HCT116 (cell line): ENCODE measurements at regions not wholly inside any gene's neighbourhood (a gene's known extent, or its start where the extent isn't known, plus 50 kb on each side); places are given as distances from the start of the nearest gene placed in this dataset.

Source experiments
- ATAC-seq: fragments of 200-7000 bp; cut with Tn5 transposase; 2 replicates; pipeline ENCODE4 v1.9.1; 2020; ENCODE audit warnings: mild to moderate bottlenecking, moderate library complexity
- BruUV-seq: library from RNA; stranded (reverse); fragments of 400-500 nt; replicated peaks from 2 replicates; lab custom pipeline; 2021; lab: Mats Ljungman, UMichigan
- CTCF ChIA-PET: fragments of 300-600 bp; sonication (Branson Sonifier 250); formaldehyde crosslinking; loops from one replicate; lab custom pipeline; 2021; ENCODE audit warnings: antibody characterized with exemption; lab: Charles Lee
- POLR2A ChIA-PET: fragments of 300-600, 350-600 bp; sonication (Branson Sonifier 250); formaldehyde crosslinking; loops from one replicate; lab custom pipeline; 2021; ENCODE audit warnings: antibody characterized with exemption; lab: Charles Lee
- RAD21 ChIA-PET, 2 experiments: fragments of 300-600 bp; sonication (Branson Sonifier 250); formaldehyde crosslinking; loops; one replicate each; lab custom pipeline; 2023; ENCODE audit warnings: low total read pairs in 2 of 2; ENCODE audit not compliant: uncharacterized antibody in 2 of 2, unreplicated experiment in 2 of 2, low non-redundant PET in 1 of 2; lab: Charles Lee
- DNase-seq: peaks from one replicate; pipeline ENCODE4 v3.0.0-alpha.2; 2010; ENCODE audit warnings: low read depth, low spot score
- H2AFZ ChIP-seq: fragments of 200-600 bp; shearing (Covaris generic), sonication (generic); 2 replicates; pipeline ENCODE4 v1.6.1; 2017; ENCODE audit warnings: low read depth, mixed run types, mixed read lengths, antibody characterized with exemption, low read length; ENCODE audit not compliant: poor library complexity, severe bottlenecking
- H3K27ac ChIP-seq: 2 replicates; pipeline ENCODE4 v1.5.1; 2012; ENCODE audit warnings: low read depth, low read length
- H3K27me3 ChIP-seq: fragments of 200-600 bp; sonication (generic); 2 replicates; pipeline ENCODE4 v1.6.1; 2016; ENCODE audit warnings: mixed run types, low read length, mixed read lengths; ENCODE audit not compliant: insufficient read depth
- H3K36me3 ChIP-seq, 2 experiments: fragments of 200-500 bp in 1 of 2; fragments of 200-600 bp in 1 of 2; sonication (Bioruptor generic) in 1 of 2; sonication (generic) in 1 of 2; 2 replicates each; pipeline versions ENCODE4 v1.5.1 to v1.6.1; 2014 to 2016; ENCODE audit warnings: low read length in 2 of 2, inconsistent platforms in 1 of 2, mixed read lengths in 1 of 2, mixed run types in 1 of 2; ENCODE audit not compliant: insufficient read depth in 2 of 2, control insufficient read depth in 1 of 2
- H3K4me1 ChIP-seq, 2 experiments: fragments of 200-600 bp in 1 of 2; sonication (generic) in 1 of 2; 2 replicates each; pipeline versions ENCODE4 v1.5.1 to v1.6.1; 2012 to 2017; ENCODE audit warnings: low read length in 2 of 2, inconsistent platforms in 1 of 2, mild to moderate bottlenecking in 1 of 2, mixed read lengths in 1 of 2, mixed run types in 1 of 2, moderate library complexity in 1 of 2; ENCODE audit not compliant: insufficient read depth in 2 of 2, control insufficient read depth in 1 of 2
- H3K4me2 ChIP-seq: fragments of 200-600 bp; sonication (generic); 2 replicates; pipeline ENCODE4 v1.6.1; 2017; ENCODE audit warnings: mixed run types, low read length, mixed read lengths
- H3K4me3 ChIP-seq, 2 experiments: fragments of 200-600 bp in 1 of 2; sonication (generic) in 1 of 2; replicated peaks in 1 of 2; 2 replicates each; pipeline ENCODE4 v1.5.1; 2011 to 2016; ENCODE audit warnings: low read length in 2 of 2, control low read depth in 1 of 2, low read depth in 1 of 2, mild to moderate bottlenecking in 1 of 2, mixed read lengths in 1 of 2, mixed run types in 1 of 2
- H3K79me2 ChIP-seq: fragments of 200-600 bp; sonication (generic); 2 replicates; pipeline ENCODE4 v1.6.1; 2017; ENCODE audit warnings: mild to moderate bottlenecking, mixed run types, low read length, moderate library complexity, mixed read lengths; ENCODE audit not compliant: insufficient read depth
- H3K9ac ChIP-seq: fragments of 200-600 bp; sonication (generic); 2 replicates; pipeline ENCODE4 v1.6.1; 2016; ENCODE audit warnings: low read length, mixed read lengths
- H3K9me2 ChIP-seq: fragments of 200-600 bp; sonication (generic), shearing (Covaris generic); 2 replicates; pipeline ENCODE4 v1.6.1; 2017; ENCODE audit warnings: mixed run types, mild to moderate bottlenecking, moderate library complexity; ENCODE audit not compliant: insufficient read depth
- H3K9me3 ChIP-seq, 2 experiments: fragments of 200-500 bp in 1 of 2; fragments of 200-600 bp in 1 of 2; sonication (Bioruptor generic) in 1 of 2; sonication (generic) in 1 of 2; 2 replicates each; pipeline ENCODE4 v1.6.1; 2014 to 2017; ENCODE audit warnings: low read length in 2 of 2, mixed read lengths in 2 of 2, inconsistent platforms in 1 of 2, low read depth in 1 of 2, mild to moderate bottlenecking in 1 of 2, mixed run types in 1 of 2, moderate library complexity in 1 of 2; ENCODE audit not compliant: control insufficient read depth in 1 of 2, insufficient read depth in 1 of 2
- H4K20me1 ChIP-seq: fragments of 200-600 bp; sonication (generic), shearing (Covaris generic); 2 replicates; pipeline ENCODE4 v1.6.1; 2017; ENCODE audit warnings: mixed run types, mild to moderate bottlenecking, moderate library complexity; ENCODE audit not compliant: insufficient read depth
- EGR1 ChIP-seq: IDR thresholded peaks from 2 replicates; pipeline ENCODE4 v1.6.1; 2012; ENCODE audit warnings: low read depth
- FOSL1 ChIP-seq: IDR thresholded peaks from 2 replicates; pipeline ENCODE4 v1.6.1; 2012; ENCODE audit warnings: low read depth
- POLR2A ChIP-seq: IDR thresholded peaks from 2 replicates; pipeline ENCODE4 v1.7.0; 2011; ENCODE audit warnings: borderline replicate concordance; ENCODE audit not compliant: insufficient read depth, insufficient read length; ENCODE audit errors: extremely low read depth
- SIN3A ChIP-seq: IDR thresholded peaks from 2 replicates; pipeline ENCODE4 v1.6.1; 2012; ENCODE audit warnings: low read depth
- SP1 ChIP-seq: IDR thresholded peaks from 2 replicates; pipeline ENCODE4 v1.6.1; 2012; ENCODE audit warnings: low read depth
- TCF7L2 ChIP-seq: IDR thresholded peaks from 2 replicates; pipeline ENCODE4 v1.7.0; 2011; ENCODE audit warnings: borderline replicate concordance, inconsistent platforms; ENCODE audit not compliant: insufficient read depth, insufficient read length; ENCODE audit errors: extremely low read depth
- YY1 ChIP-seq: IDR thresholded peaks from 2 replicates; pipeline ENCODE4 v1.6.1; 2011; ENCODE audit warnings: low read length, low read depth, moderate library complexity, mild to moderate bottlenecking; ENCODE audit not compliant: insufficient replicate concordance; ENCODE audit errors: extremely low read depth
- ZFX ChIP-seq: fragments of 450-650 bp; IDR thresholded peaks from 2 replicates; pipeline ENCODE4 v1.6.1; 2017
- ZNF274 ChIP-seq: fragments of 200-500 bp; sonication (Bioruptor generic); IDR thresholded peaks from 2 replicates; pipeline ENCODE4 v1.6.1; 2014; ENCODE audit warnings: mild to moderate bottlenecking, low read depth, low read length, inconsistent platforms
- intact Hi-C: fragments of 100-400 bp; cut with micrococcal nuclease; formaldehyde crosslinking; loops from 2 replicates; pipeline ENCODE4 v1.10.0; 2022
- TF ChIP-seq, protein P1 (sequence below): IDR thresholded peaks from 2 replicates; pipeline ENCODE4 v1.6.1; 2012
- TF ChIP-seq, protein P2 (sequence below): IDR thresholded peaks from 2 replicates; pipeline ENCODE4 v1.6.1; 2012
- TF ChIP-seq, protein P3 (sequence below): IDR thresholded peaks from 2 replicates; pipeline ENCODE4 v1.6.1; 2012; ENCODE audit warnings: low read depth
- TF ChIP-seq, protein P4 (sequence below), 3 experiments: fragments of 200-600 bp in 1 of 3; sonication (generic) in 1 of 3; IDR thresholded peaks in 2 of 3; conservative IDR thresholded peaks in 1 of 3; 2 replicates each; pipeline ENCODE4 v1.5.1; 2012 to 2017; ENCODE audit warnings: low read depth in 2 of 3, low read length in 2 of 3, antibody characterized with exemption in 1 of 3, borderline replicate concordance in 1 of 3, control low read depth in 1 of 3, mild to moderate bottlenecking in 1 of 3, mixed read lengths in 1 of 3, mixed run types in 1 of 3, moderate library complexity in 1 of 3; ENCODE audit not compliant: insufficient read depth in 1 of 3

DNA sequence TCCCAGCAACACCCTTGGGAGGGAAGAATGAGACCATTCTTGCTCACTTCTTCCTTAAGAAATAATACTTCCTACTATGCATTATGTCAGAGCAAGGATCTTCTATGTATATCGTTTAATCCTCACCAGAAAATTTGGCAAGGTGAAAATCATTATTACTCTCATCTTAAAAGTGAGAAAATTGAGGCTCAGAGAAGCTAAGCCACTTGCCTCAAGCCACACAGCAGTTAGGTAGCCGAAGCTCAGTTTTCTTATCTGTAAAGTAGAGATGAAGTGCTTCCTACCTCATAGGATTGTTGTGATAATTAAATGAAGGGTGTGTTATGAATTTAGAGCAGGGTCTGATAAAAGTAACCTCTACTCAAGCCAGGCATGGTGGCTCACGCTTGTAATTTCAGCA lies 368.9 kb upstream of the ASIC2 start:
- intact Hi-C loops, result no loop called here
- Histone ChIP-seq H2AFZ (no peak overlapping the region), H3K9me3 (no peaks in the 10 kb centered on the region; a peak in 1 of 4 replicates), H3K27me3 (no peaks in the 10 kb centered on the region), H3K27ac (no peak overlapping the region), H3K4me1 (no peaks in the 10 kb centered on the region), H3K9ac (no peak overlapping the region), H4K20me1 (no peaks in the 10 kb centered on the region), H3K4me3 (no peak overlapping the region), H3K36me3 (no peaks in the 10 kb centered on the region), H3K9me2 (no peaks in the 10 kb centered on the region), H3K4me2 (no peak overlapping the region), H3K79me2 (no peaks in the 10 kb centered on the region)
- BruUV-seq, result no TSS peak
- TF ChIP-seq, protein P1, sequence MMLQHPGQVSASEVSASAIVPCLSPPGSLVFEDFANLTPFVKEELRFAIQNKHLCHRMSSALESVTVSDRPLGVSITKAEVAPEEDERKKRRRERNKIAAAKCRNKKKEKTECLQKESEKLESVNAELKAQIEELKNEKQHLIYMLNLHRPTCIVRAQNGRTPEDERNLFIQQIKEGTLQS, result no peak
- TF ChIP-seq SP1 (no peak), YY1 (no peak), FOSL1 (no peak), ZFX (no peak), EGR1 (no peak), SIN3A (no peak)
- TF ChIP-seq, protein P2, sequence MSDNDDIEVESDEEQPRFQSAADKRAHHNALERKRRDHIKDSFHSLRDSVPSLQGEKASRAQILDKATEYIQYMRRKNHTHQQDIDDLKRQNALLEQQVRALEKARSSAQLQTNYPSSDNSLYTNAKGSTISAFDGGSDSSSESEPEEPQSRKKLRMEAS, result no peak
- DNase-seq (no peak), ATAC-seq (no peak)
- RAD21 ChIA-PET, result no interaction called here
- POLR2A ChIA-PET, result no interaction called here
- CTCF ChIA-PET, result no interaction called here

DNA sequence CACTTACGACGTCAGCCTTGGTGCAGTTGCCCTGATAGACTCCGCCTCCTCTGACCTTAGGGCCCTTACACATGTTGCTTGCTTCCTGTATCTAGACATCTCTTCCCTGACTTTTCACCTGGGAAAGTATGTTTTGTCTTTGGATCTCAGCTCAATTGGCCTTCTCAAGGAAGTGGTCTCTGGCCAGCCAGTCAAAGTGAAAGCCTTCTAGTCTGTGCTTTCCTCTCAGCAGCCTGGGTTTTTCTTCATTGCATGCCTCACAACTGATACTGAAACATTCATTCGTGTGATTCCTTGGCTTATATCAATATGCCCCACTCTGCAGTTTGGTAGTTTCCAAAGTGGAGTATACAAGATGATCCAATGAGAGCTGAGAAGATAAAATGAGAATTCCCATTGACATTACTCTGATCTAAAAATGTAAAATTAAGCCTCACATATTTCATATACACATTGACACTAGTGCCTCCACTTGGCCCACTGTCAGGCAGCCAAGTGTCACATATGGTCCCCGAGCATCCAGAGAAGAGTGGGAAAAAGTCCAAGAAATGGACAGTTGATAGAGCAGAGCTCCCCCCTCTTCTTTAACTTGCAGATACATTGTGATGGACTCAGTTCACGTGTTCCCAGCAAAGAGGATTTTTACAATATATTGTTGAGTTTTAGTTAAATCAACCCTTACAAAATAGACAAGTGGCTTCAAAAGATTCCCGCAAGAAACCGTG lies 371.2 kb upstream of the ASIC2 start:
- ChIA-PET RAD21 (no interaction called here), POLR2A (no interaction called here), CTCF (no interaction called here)
- H3K36me3 ChIP-seq, result no peaks in the 10 kb centered on the region
- TF ChIP-seq FOSL1, result no peak
- no peak for TF ChIP-seq SP1
- TF ChIP-seq ZNF274, result no peak
- TF ChIP-seq SIN3A, result no peak
- TF ChIP-seq, protein P3, sequence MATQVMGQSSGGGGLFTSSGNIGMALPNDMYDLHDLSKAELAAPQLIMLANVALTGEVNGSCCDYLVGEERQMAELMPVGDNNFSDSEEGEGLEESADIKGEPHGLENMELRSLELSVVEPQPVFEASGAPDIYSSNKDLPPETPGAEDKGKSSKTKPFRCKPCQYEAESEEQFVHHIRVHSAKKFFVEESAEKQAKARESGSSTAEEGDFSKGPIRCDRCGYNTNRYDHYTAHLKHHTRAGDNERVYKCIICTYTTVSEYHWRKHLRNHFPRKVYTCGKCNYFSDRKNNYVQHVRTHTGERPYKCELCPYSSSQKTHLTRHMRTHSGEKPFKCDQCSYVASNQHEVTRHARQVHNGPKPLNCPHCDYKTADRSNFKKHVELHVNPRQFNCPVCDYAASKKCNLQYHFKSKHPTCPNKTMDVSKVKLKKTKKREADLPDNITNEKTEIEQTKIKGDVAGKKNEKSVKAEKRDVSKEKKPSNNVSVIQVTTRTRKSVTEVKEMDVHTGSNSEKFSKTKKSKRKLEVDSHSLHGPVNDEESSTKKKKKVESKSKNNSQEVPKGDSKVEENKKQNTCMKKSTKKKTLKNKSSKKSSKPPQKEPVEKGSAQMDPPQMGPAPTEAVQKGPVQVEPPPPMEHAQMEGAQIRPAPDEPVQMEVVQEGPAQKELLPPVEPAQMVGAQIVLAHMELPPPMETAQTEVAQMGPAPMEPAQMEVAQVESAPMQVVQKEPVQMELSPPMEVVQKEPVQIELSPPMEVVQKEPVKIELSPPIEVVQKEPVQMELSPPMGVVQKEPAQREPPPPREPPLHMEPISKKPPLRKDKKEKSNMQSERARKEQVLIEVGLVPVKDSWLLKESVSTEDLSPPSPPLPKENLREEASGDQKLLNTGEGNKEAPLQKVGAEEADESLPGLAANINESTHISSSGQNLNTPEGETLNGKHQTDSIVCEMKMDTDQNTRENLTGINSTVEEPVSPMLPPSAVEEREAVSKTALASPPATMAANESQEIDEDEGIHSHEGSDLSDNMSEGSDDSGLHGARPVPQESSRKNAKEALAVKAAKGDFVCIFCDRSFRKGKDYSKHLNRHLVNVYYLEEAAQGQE, result no peak
- TF ChIP-seq POLR2A, result no peak
- TF ChIP-seq, protein P2, result no peak
- TF ChIP-seq, protein P4, sequence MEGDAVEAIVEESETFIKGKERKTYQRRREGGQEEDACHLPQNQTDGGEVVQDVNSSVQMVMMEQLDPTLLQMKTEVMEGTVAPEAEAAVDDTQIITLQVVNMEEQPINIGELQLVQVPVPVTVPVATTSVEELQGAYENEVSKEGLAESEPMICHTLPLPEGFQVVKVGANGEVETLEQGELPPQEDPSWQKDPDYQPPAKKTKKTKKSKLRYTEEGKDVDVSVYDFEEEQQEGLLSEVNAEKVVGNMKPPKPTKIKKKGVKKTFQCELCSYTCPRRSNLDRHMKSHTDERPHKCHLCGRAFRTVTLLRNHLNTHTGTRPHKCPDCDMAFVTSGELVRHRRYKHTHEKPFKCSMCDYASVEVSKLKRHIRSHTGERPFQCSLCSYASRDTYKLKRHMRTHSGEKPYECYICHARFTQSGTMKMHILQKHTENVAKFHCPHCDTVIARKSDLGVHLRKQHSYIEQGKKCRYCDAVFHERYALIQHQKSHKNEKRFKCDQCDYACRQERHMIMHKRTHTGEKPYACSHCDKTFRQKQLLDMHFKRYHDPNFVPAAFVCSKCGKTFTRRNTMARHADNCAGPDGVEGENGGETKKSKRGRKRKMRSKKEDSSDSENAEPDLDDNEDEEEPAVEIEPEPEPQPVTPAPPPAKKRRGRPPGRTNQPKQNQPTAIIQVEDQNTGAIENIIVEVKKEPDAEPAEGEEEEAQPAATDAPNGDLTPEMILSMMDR (IDR thresholded peaks at IDR 0.05 in 2 of 3, conservative IDR thresholded peaks at IDR 0.05 in 1 of 3; ENCODE audit: borderline replicate concordance in 1 of 3, insufficient read depth in 1 of 3, low read depth in 2 of 3, low read length in 2 of 3), result no peak
- TF ChIP-seq YY1, result no peak
- no peak for TF ChIP-seq TCF7L2
- H3K4me3 ChIP-seq, result no peak overlapping the region
- no peak for ATAC-seq
- DNase-seq, result no peak
- H3K4me1 ChIP-seq, result no peaks in the 10 kb centered on the region
- no peaks in the 10 kb centered on the region for H3K27me3 ChIP-seq
- no peak overlapping the region for H3K9ac ChIP-seq
- BruUV-seq, result no TSS peak
- H3K9me3 ChIP-seq, result no peaks in the 10 kb centered on the region; a peak in 1 of 4 replicates
- no peak overlapping the region for H3K4me2 ChIP-seq
- no peaks in the 10 kb centered on the region for H3K79me2 ChIP-seq
- no peaks in the 10 kb centered on the region for H4K20me1 ChIP-seq
- H3K27ac ChIP-seq, result no peak overlapping the region
- H3K9me2 ChIP-seq, result no peaks in the 10 kb centered on the region
- intact Hi-C loops, result no loop called here
- no peak overlapping the region for H2AFZ ChIP-seq
